KBM-7 (cell line): ENCODE measurements at regions not wholly inside any gene's neighbourhood (a gene's known extent, or its start where the extent isn't known, plus 50 kb on each side); places are given as distances from the start of the nearest gene placed in this dataset.

Experiments used
- DNase-seq: peaks from one replicate; pipeline ENCODE4 v3.0.0-alpha.2; 2015
- in situ Hi-C: fragments of 300-500 bp; cut with MboI; formaldehyde crosslinking; loops from 2 replicates; pipeline ENCODE4 v1.14.3; 2020; ENCODE audit warnings: low sequenced_read_pairs, low pct_unique_long_range_greater_than_20kb, mixed read lengths

- DNase-seq: no peak
- in situ Hi-C loops: no loop called here
These were observed 211.5 kb downstream of the BCOR start for GRCh38 chrX:39886282-39886681.

- in situ Hi-C loops: no loop called here
- DNase-seq: no peak
These were observed 209.0 kb downstream of the BCOR start for GRCh38 chrX:39888730-39889129.

GRCh38 chrX:39889704-39890103, 208.1 kb downstream of the BCOR start:
- DNase-seq: no peak
- in situ Hi-C loops: no loop called here

- no peak for DNase-seq
- in situ Hi-C loops: no loop called here
These were observed 207.0 kb downstream of the BCOR start for GRCh38 chrX:39890807-39891206.

- in situ Hi-C loops: no loop called here
- peak; percentile 85 for DNase-seq
These were observed 206.0 kb downstream of the BCOR start for GRCh38 chrX:39891781-39892180.

- in situ Hi-C loops: no loop called here
These were observed 204.1 kb downstream of the BCOR start for GRCh38 chrX:39893417-39894338.

GRCh38 chrX:39894683-39895082, 203.1 kb downstream of the BCOR start:
- peak; percentile 33 for DNase-seq
- in situ Hi-C loops: no loop called here

More at GRCh38 chrX:39893417-39894338, 204.1 kb downstream of the BCOR start:
- DNase-seq: no peak

- in situ Hi-C loops: no loop called here
- no peak for DNase-seq
These were observed 202.3 kb downstream of the BCOR start for GRCh38 chrX:39895218-39896110.

GRCh38 chrX:39896951-39897740, 200.6 kb downstream of the BCOR start:
- peak; percentile 72 for DNase-seq
- in situ Hi-C loops: no loop called here

- peak; percentile 69 for DNase-seq
- in situ Hi-C loops: no loop called here
These were observed 200.0 kb downstream of the BCOR start for GRCh38 chrX:39897741-39898097.

GRCh38 chrX:39898147-39898546, 199.6 kb downstream of the BCOR start:
- no peak for DNase-seq
- in situ Hi-C loops: no loop called here

- in situ Hi-C loops: no loop called here
These were observed 198.7 kb downstream of the BCOR start for GRCh38 chrX:39899059-39899458.

GRCh38 chrX:39899856-39900776, 197.6 kb downstream of the BCOR start:
- in situ Hi-C loops: no loop called here
- no peak for DNase-seq

More at GRCh38 chrX:39899059-39899458, 198.7 kb downstream of the BCOR start:
- DNase-seq: no peak

GRCh38 chrX:39900777-39901170, 197.0 kb downstream of the BCOR start:
- in situ Hi-C loops: no loop called here
- DNase-seq: no peak

- in situ Hi-C loops: no loop called here
These were observed 194.4 kb downstream of the BCOR start for GRCh38 chrX:39903343-39903742.

GRCh38 chrX:39903937-39904336, 193.8 kb downstream of the BCOR start:
- no peak for DNase-seq
- in situ Hi-C loops: no loop called here

More at GRCh38 chrX:39903343-39903742, 194.4 kb downstream of the BCOR start:
- no peak for DNase-seq

- in situ Hi-C loops: no loop called here
- DNase-seq: no peak
These were observed 192.8 kb downstream of the BCOR start for GRCh38 chrX:39904816-39905537.

GRCh38 chrX:39905538-39905891, 192.2 kb downstream of the BCOR start:
- in situ Hi-C loops: no loop called here
- peak; percentile 24 for DNase-seq
